BE2C (cell line): ENCODE measurements at regions not wholly inside any gene's neighbourhood (a gene's known extent, or its start where the extent isn't known, plus 50 kb on each side); places are given as distances from the start of the nearest gene placed in this dataset.

ENCODE experiments used
- DNase-seq: peaks from one replicate; pipeline ENCODE4 v3.0.0-alpha.2; 2020
- H3K27me3 ChIP-seq: fragments of 250-450 bp; sonication (Bioruptor Pico); 2 replicates; pipeline ENCODE4 v1.5.1; 2020; ENCODE audit warnings: mild to moderate bottlenecking
- H3K36me3 ChIP-seq: fragments of 250-450 bp; sonication (Bioruptor Pico); 2 replicates; pipeline ENCODE4 v1.5.1; 2020; ENCODE audit warnings: mild to moderate bottlenecking
- H3K4me1 ChIP-seq: fragments of 250-450 bp; sonication (Bioruptor Pico); 2 replicates; pipeline ENCODE4 v1.5.1; 2020
- H3K4me3 ChIP-seq: 2 replicates; pipeline ENCODE4 v1.5.1; 2011; ENCODE audit warnings: low read depth, low read length
- H3K9me3 ChIP-seq: fragments of 250-450 bp; sonication (Bioruptor Pico); 2 replicates; pipeline ENCODE4 v1.5.1; 2020
- CTCF ChIP-seq: IDR thresholded peaks from 2 replicates; pipeline ENCODE4 v1.5.1; 2012; ENCODE audit warnings: mild to moderate bottlenecking, low read depth, low read length

- no peak for DNase-seq
- TF ChIP-seq CTCF = no peak
- Histone ChIP-seq H3K27me3 (no peaks in the 10 kb centered on the region), H3K9me3 (no peaks in the 10 kb centered on the region), H3K4me3 (no peak overlapping the region), H3K36me3 (no peaks in the 10 kb centered on the region), H3K4me1 (no peaks in the 10 kb centered on the region)
These were observed 120.7 kb downstream of the DKK1 start for GRCh38 chr10:52434734-52435133.

GRCh38 chr10:52436664-52437063 lies 122.6 kb downstream of the DKK1 start:
- no peak for DNase-seq
- Histone ChIP-seq H3K27me3 (no peaks in the 10 kb centered on the region), H3K9me3 (no peaks in the 10 kb centered on the region)

GRCh38 chr10:52437205-52437646 lies 123.1 kb downstream of the DKK1 start:
- Histone ChIP-seq H3K9me3 (no peaks in the 10 kb centered on the region), H3K27me3 (no peaks in the 10 kb centered on the region), H3K36me3 (no peaks in the 10 kb centered on the region), H3K4me3 (no peak overlapping the region), H3K4me1 (no peaks in the 10 kb centered on the region)
- TF ChIP-seq CTCF = no peak
- DNase-seq = no peak

More at GRCh38 chr10:52436664-52437063, 122.6 kb downstream of the DKK1 start:
- Histone ChIP-seq H3K4me3 (no peak overlapping the region), H3K4me1 (no peaks in the 10 kb centered on the region), H3K36me3 (no peaks in the 10 kb centered on the region)
- TF ChIP-seq CTCF = no peak

- Histone ChIP-seq H3K4me1 (no peaks in the 10 kb centered on the region), H3K9me3 (no peaks in the 10 kb centered on the region), H3K4me3 (no peak overlapping the region), H3K36me3 (no peaks in the 10 kb centered on the region), H3K27me3 (no peaks in the 10 kb centered on the region)
- no peak for TF ChIP-seq CTCF
- no peak for DNase-seq
These were observed 124.0 kb downstream of the DKK1 start for GRCh38 chr10:52438119-52438518.

GRCh38 chr10:52440612-52441285 lies 126.7 kb downstream of the DKK1 start:
- Histone ChIP-seq H3K9me3 (no peaks in the 10 kb centered on the region), H3K27me3 (no peaks in the 10 kb centered on the region), H3K4me3 (no peak overlapping the region), H3K36me3 (no peaks in the 10 kb centered on the region), H3K4me1 (peaks cover 5% of the 10 kb centered on the region)
- TF ChIP-seq CTCF = no peak
- peak; percentile 18 for DNase-seq

- no peak for DNase-seq
- H3K27me3 ChIP-seq = no peaks in the 10 kb centered on the region
- no peak for TF ChIP-seq CTCF
- H3K4me1 ChIP-seq = peaks cover 5% of the 10 kb centered on the region
- no peaks in the 10 kb centered on the region for H3K9me3 ChIP-seq
- H3K4me3 ChIP-seq = no peak overlapping the region
- H3K36me3 ChIP-seq = no peaks in the 10 kb centered on the region
These were observed 128.5 kb downstream of the DKK1 start for GRCh38 chr10:52442576-52442975.
